ENCODE measurements at regions not wholly inside any gene's neighbourhood (a gene's known extent, or its start where the extent isn't known, plus 50 kb on each side); places are given as distances from the start of the nearest gene placed in this dataset.

DNA sequence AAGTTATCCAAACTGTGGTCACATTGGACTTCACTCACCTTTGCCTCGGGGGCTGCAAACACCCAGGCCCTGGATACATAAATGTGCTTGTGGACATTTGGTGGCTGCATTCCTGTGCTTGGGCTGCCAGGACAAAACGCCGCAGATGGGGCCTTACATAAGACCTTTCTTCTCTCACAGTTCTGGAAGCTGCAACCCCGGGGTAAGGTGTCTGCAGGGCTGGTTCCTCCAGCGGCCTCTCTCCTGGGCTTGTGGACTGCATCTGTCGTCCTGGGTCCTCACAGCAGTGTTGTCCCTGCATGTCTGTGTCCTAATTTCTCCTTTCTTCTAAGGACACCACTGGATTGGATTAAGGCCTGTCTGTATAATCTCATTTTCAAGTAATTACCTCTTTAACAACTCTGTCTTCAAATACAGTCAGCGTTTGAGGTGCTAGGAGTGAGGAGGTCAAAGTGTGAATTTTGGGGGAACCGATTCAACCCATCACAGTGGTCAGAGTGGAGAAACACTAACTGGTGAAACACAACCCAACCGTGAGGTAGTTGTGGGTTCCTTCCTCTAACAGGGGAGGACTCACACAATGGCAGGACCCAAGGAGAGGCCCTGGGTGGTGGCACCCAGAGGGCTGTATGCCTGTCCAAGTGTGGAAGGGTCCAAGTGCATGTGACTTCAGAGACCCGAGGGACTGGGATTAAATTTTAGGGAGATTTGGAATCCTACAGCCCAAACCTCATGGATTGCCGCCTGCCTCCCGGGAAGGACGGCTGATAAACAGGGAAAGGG is 415.6 kb downstream of the IRX2 start:
- Histone ChIP-seq H3K9me2 (replicated peaks; ENCODE audit: control insufficient read depth, low read length) (no peaks in the 10 kb centered on the region), H3K36me3 (ENCODE audit: control insufficient read depth, low read length) (no peaks in the 10 kb centered on the region), H3K4me3 (ENCODE audit: low read length) (no peak overlapping the region), H3K79me2 (ENCODE audit: control insufficient read depth, low read length) (no peaks in the 10 kb centered on the region), H3K4me2 (ENCODE audit: low read length) (no peak overlapping the region), H3K27me3 (ENCODE audit: control insufficient read depth, low read length) (no peaks in the 10 kb centered on the region), H3K4me1 (ENCODE audit: control insufficient read depth, low read length) (no peaks in the 10 kb centered on the region), H3F3A (ENCODE audit: control insufficient read depth, insufficient read depth) (no peaks in the 10 kb centered on the region), H4K20me1 (ENCODE audit: control insufficient read depth, insufficient read depth, low read depth, low read length) (no peaks in the 10 kb centered on the region), H3K9me3 (ENCODE audit: control insufficient read depth, insufficient read depth, low read length) (peaks cover 8% of the 10 kb centered on the region; the same call in 1 of the 2 replicates), H3K27ac (ENCODE audit: low read depth, low read length) (no peak overlapping the region)
- no peak for TF ChIP-seq EZH2phosphoT487 (IDR thresholded peaks at IDR 0.05; ENCODE audit: borderline replicate concordance, low read length)
- TF ChIP-seq, protein P1, sequence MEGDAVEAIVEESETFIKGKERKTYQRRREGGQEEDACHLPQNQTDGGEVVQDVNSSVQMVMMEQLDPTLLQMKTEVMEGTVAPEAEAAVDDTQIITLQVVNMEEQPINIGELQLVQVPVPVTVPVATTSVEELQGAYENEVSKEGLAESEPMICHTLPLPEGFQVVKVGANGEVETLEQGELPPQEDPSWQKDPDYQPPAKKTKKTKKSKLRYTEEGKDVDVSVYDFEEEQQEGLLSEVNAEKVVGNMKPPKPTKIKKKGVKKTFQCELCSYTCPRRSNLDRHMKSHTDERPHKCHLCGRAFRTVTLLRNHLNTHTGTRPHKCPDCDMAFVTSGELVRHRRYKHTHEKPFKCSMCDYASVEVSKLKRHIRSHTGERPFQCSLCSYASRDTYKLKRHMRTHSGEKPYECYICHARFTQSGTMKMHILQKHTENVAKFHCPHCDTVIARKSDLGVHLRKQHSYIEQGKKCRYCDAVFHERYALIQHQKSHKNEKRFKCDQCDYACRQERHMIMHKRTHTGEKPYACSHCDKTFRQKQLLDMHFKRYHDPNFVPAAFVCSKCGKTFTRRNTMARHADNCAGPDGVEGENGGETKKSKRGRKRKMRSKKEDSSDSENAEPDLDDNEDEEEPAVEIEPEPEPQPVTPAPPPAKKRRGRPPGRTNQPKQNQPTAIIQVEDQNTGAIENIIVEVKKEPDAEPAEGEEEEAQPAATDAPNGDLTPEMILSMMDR (IDR thresholded peaks at IDR 0.05; ENCODE audit: low read depth, low read length, poor library complexity, severe bottlenecking): no peak

DNA sequence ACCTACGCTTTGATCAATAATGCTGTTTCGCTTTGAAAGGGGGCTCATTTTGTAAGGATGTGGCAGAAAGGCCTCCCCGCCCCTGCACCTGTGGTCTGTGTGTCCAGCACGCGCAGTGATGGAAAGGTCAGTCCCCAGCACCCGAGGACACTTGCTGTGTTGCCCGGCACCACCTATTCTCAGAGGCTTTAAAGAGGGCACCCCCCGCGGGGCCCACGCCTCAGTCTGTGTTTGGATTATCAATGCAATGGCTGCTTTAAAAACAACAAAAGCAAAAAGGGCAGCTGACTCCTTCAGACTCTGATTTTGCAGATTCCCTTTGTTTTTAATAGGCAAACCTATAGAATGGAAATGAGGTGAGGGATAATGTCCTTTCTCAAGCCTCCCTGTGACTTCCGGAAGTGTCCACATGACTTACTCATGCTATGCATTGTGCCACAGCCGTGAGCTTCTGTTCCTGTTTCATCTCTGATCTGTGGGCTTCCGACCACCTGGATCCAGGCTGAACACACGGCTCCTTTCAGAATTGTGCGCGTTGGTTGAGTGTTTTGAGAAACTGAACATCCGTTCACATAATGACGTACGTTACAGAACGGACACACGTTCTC is 416.2 kb downstream of the IRX2 start:
- no peaks in the 10 kb centered on the region for H3K27me3 ChIP-seq (ENCODE audit: control insufficient read depth, low read length)
- H3K79me2 ChIP-seq (ENCODE audit: control insufficient read depth, low read length): no peaks in the 10 kb centered on the region
- TF ChIP-seq EZH2phosphoT487 (IDR thresholded peaks at IDR 0.05; ENCODE audit: borderline replicate concordance, low read length): no peak
- TF ChIP-seq, protein P1 (IDR thresholded peaks at IDR 0.05; ENCODE audit: low read depth, low read length, poor library complexity, severe bottlenecking): no peak
- H4K20me1 ChIP-seq (ENCODE audit: control insufficient read depth, insufficient read depth, low read depth, low read length): no peaks in the 10 kb centered on the region
- H3F3A ChIP-seq (ENCODE audit: control insufficient read depth, insufficient read depth): no peaks in the 10 kb centered on the region
- H3K4me2 ChIP-seq (ENCODE audit: low read length): no peak overlapping the region
- no peak overlapping the region for H3K27ac ChIP-seq (ENCODE audit: low read depth, low read length)
- H3K36me3 ChIP-seq (ENCODE audit: control insufficient read depth, low read length): no peaks in the 10 kb centered on the region
- no peaks in the 10 kb centered on the region for H3K4me1 ChIP-seq (ENCODE audit: control insufficient read depth, low read length)
- H3K9me2 ChIP-seq (replicated peaks; ENCODE audit: control insufficient read depth, low read length): no peaks in the 10 kb centered on the region
- peaks cover 8% of the 10 kb centered on the region; the same call in 1 of the 2 replicates for H3K9me3 ChIP-seq (ENCODE audit: control insufficient read depth, insufficient read depth, low read length)
- no peak overlapping the region for H3K4me3 ChIP-seq (ENCODE audit: low read length)

DNA sequence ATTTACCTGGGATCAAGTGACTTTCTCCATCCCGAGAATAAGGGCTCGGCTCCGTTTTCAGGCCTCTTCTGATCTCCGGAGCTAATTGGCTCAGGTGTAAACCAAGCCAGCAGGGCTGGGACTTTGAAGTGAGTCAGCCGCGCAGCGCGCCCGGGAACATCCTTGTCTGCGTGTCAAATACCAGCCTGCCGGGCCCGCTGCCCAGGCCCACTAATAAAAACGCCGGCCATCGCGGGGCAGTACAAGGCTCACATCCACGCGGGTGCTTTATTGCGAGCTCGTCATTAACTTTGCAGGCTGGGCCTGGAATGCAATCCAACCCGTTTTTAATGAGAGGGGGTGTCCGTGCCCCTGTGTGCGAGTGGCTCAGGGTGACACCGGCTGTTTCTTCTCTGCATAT is 416.8 kb downstream of the IRX2 start:
- H3K4me1 ChIP-seq (ENCODE audit: control insufficient read depth, low read length): no peaks in the 10 kb centered on the region
- H3K9me3 ChIP-seq (ENCODE audit: control insufficient read depth, insufficient read depth, low read length): peaks cover 10% of the 10 kb centered on the region; the same call in 1 of the 2 replicates
- H3K4me2 ChIP-seq (ENCODE audit: low read length): no peak overlapping the region
- no peaks in the 10 kb centered on the region for H3K9me2 ChIP-seq (replicated peaks; ENCODE audit: control insufficient read depth, low read length)
- no peaks in the 10 kb centered on the region for H3K36me3 ChIP-seq (ENCODE audit: control insufficient read depth, low read length)
- H3F3A ChIP-seq (ENCODE audit: control insufficient read depth, insufficient read depth): no peaks in the 10 kb centered on the region
- no peaks in the 10 kb centered on the region for H3K79me2 ChIP-seq (ENCODE audit: control insufficient read depth, low read length)
- H3K27me3 ChIP-seq (ENCODE audit: control insufficient read depth, low read length): no peaks in the 10 kb centered on the region
- H4K20me1 ChIP-seq (ENCODE audit: control insufficient read depth, insufficient read depth, low read depth, low read length): no peaks in the 10 kb centered on the region
- H3K4me3 ChIP-seq (ENCODE audit: low read length): no peak overlapping the region
- TF ChIP-seq, protein P1 (IDR thresholded peaks at IDR 0.05; ENCODE audit: low read depth, low read length, poor library complexity, severe bottlenecking): no peak
- TF ChIP-seq EZH2phosphoT487 (IDR thresholded peaks at IDR 0.05; ENCODE audit: borderline replicate concordance, low read length): no peak
- H3K27ac ChIP-seq (ENCODE audit: low read depth, low read length): no peak overlapping the region

Data from DOHH2 (cell line).